ENCODE measurements at regions not wholly inside any gene's neighbourhood (a gene's known extent, or its start where the extent isn't known, plus 50 kb on each side); places are given as distances from the start of the nearest gene placed in this dataset.

DNA sequence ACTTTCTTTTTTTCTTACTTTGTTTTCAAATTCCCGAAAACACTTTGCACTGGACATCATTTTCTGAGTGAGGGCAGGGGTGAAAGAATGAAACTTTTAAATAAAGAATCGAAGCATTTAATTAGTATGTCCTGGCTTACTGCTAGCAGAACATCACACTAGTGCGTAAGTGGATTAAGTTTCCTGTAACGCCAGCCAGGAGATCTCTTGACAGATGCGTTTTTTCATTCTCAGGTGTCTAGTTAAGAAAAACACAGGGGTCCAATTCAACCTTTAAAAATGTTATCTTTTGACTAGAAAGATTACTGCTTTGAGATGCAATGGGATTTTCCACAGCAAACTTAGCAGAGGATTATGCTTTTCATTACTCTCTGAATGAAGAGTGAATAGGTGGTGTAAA, 858.8 kb upstream of the EPHA7 start:
- no peaks in the 10 kb centered on the region for H3K9me3 ChIP-seq
- in situ Hi-C loops (cut with MboI; ENCODE audit: low sequenced_read_pairs in 4 of 4) (no loop called here), intact Hi-C loops (cut with DNase I; ENCODE audit: low total_unique reads) (no loop called here)
- H3K36me3 ChIP-seq: no peaks in the 10 kb centered on the region
- H3K4me3 ChIP-seq: no peak overlapping the region
- H3K27ac ChIP-seq: no peak overlapping the region
- DNase-seq (no peak), ATAC-seq (no peak)
- no peak for TF ChIP-seq POLR2A (IDR thresholded peaks at IDR 0.05)
- TF ChIP-seq, protein P1, sequence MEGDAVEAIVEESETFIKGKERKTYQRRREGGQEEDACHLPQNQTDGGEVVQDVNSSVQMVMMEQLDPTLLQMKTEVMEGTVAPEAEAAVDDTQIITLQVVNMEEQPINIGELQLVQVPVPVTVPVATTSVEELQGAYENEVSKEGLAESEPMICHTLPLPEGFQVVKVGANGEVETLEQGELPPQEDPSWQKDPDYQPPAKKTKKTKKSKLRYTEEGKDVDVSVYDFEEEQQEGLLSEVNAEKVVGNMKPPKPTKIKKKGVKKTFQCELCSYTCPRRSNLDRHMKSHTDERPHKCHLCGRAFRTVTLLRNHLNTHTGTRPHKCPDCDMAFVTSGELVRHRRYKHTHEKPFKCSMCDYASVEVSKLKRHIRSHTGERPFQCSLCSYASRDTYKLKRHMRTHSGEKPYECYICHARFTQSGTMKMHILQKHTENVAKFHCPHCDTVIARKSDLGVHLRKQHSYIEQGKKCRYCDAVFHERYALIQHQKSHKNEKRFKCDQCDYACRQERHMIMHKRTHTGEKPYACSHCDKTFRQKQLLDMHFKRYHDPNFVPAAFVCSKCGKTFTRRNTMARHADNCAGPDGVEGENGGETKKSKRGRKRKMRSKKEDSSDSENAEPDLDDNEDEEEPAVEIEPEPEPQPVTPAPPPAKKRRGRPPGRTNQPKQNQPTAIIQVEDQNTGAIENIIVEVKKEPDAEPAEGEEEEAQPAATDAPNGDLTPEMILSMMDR (IDR thresholded peaks at IDR 0.05 in 4 of 5, conservative IDR thresholded peaks at IDR 0.05 in 1 of 5): no peak
- no peaks in the 10 kb centered on the region for H3K27me3 ChIP-seq
- no peaks in the 10 kb centered on the region for H3K4me1 ChIP-seq

DNA sequence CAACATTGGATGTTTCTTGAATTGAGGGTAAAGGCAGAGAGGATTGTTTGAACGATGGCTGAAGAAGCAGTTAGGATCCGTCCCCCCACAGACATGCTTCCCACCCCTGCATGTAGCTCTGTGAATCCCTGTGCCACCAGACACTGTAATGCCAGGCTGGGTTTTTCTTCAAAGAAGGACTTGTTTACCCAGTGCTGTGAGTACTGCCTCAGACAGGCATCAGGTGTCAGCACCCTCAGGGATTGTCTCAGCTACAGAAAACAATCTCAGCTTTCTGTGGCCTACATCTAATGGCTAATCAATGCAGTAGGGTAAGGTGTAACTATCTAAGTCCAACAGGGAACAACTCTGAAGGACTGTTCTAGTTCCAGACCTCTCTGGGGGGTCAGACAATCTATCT, 853.0 kb upstream of the EPHA7 start:
- DNase-seq: no peak
- Histone ChIP-seq H3K4me3 (no peak overlapping the region), H3K27me3 (no peaks in the 10 kb centered on the region), H3K27ac (no peak overlapping the region), H3K36me3 (no peaks in the 10 kb centered on the region), H3K9me3 (no peaks in the 10 kb centered on the region), H3K4me1 (no peaks in the 10 kb centered on the region)
- ATAC-seq: no peak
- intact Hi-C loops (cut with DNase I; ENCODE audit: low total_unique reads): no loop called here
- TF ChIP-seq, protein P1 (IDR thresholded peaks at IDR 0.05 in 4 of 5, conservative IDR thresholded peaks at IDR 0.05 in 1 of 5): no peak
- TF ChIP-seq POLR2A (IDR thresholded peaks at IDR 0.05): no peak
- in situ Hi-C loops (cut with MboI; ENCODE audit: low sequenced_read_pairs in 4 of 4): no loop called here

DNA sequence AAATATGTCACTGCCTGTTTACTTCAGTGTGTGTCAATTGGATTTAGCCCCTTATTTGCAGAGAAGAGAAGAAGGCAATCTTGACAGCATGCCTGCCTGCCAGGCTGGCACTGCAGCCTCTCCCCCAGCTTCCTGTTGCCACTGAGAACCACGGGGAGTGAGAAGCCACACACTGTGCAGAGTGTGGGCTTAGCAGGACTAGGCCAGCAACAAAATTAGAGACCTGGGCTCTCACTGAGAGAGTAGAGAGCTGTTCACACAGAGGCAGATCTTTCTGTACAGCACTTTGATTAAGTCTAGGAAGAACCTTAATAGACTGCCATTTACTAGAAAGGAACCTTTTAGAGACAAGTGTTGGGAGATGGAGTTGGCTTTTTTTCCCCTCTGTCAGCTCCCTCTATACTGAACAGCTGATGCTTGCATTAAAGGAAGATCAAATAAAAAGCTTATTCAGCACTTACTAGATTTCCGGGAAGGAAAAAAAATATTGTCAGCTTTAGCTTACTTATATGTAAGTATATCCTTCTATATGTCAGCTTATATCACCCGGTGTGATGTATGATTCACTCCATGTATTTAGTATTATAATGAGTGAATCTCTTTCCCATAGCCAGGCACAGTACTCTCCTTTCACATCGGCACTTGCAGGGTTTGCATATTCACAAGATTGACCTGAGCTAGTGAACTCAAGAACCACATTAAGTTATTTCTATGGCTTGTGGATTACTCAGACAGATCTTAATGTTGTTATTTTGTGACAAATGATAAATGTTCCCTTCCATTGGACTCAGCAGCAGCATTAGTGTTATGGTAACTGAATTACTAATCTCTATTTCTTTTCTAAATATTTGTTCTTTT, 851.0 kb upstream of the EPHA7 start:
- ATAC-seq: no peak

DNA sequence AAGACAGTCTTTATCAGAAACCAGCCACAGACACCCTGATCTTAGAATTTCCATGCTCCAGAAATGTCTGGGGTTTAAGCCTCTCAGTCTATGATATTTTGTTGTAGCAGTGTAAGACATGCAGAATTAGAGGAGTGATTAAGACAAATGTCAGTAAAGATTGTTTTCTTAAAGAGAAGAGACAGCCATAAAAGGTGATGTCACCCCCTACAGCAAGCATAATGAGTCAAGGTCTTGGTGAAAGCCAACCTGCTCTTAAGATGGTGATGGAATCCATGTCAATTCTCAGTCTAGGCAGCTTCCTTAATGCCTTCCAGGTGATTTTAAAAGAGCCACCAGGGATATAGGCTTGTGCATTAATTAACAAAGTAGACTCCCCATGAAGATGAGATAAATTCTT, 849.9 kb upstream of the EPHA7 start:
- no peak overlapping the region for H3K27ac ChIP-seq
- ATAC-seq: no peak
- intact Hi-C loops (cut with DNase I; ENCODE audit: low total_unique reads): no loop called here
- H3K36me3 ChIP-seq: no peaks in the 10 kb centered on the region
- no peaks in the 10 kb centered on the region for H3K27me3 ChIP-seq
- H3K4me3 ChIP-seq: no peak overlapping the region
- no peak for DNase-seq
- no peaks in the 10 kb centered on the region for H3K4me1 ChIP-seq
- no peaks in the 10 kb centered on the region for H3K9me3 ChIP-seq
- TF ChIP-seq, protein P1 (IDR thresholded peaks at IDR 0.05 in 4 of 5, conservative IDR thresholded peaks at IDR 0.05 in 1 of 5): no peak
- TF ChIP-seq POLR2A (IDR thresholded peaks at IDR 0.05): no peak
- in situ Hi-C loops (cut with MboI; ENCODE audit: low sequenced_read_pairs in 4 of 4): no loop called here

More for the DNA sequence above, 851.0 kb upstream of the EPHA7 start:
- H3K4me3 ChIP-seq: no peak overlapping the region
- no peaks in the 10 kb centered on the region for H3K4me1 ChIP-seq
- H3K36me3 ChIP-seq: no peaks in the 10 kb centered on the region
- in situ Hi-C loops (cut with MboI; ENCODE audit: low sequenced_read_pairs in 4 of 4): no loop called here
- no peaks in the 10 kb centered on the region for H3K9me3 ChIP-seq
- H3K27me3 ChIP-seq: no peaks in the 10 kb centered on the region
- no peak overlapping the region for H3K27ac ChIP-seq
- no peak for DNase-seq
- TF ChIP-seq POLR2A (IDR thresholded peaks at IDR 0.05): no peak
- TF ChIP-seq, protein P1 (IDR thresholded peaks at IDR 0.05 in 4 of 5, conservative IDR thresholded peaks at IDR 0.05 in 1 of 5): no peak
- intact Hi-C loops (cut with DNase I; ENCODE audit: low total_unique reads): no loop called here

Measured in gastrocnemius medialis (tissue), 4 donors.